Gastrocnemius medialis (tissue), 4 donors: ENCODE measurements at regions not wholly inside any gene's neighbourhood (a gene's known extent, or its start where the extent isn't known, plus 50 kb on each side); places are given as distances from the start of the nearest gene placed in this dataset.

Source experiments
- ATAC-seq, 2 donors: fragments of 150-250 bp; one replicate each; pipeline ENCODE4 v1.9.1; 2016
- DNase-seq, 2 donors: peaks; one replicate each; pipeline ENCODE4 v3.0.0-alpha.2; 2019
- H3K27ac ChIP-seq, 4 donors: fragments of 200-600 bp; sonication (generic); 1 replicate in 1 of 4; 2 replicates in 3 of 4; pipeline ENCODE4 v1.5.1; 2016 to 2018; ENCODE audit warnings: mild to moderate bottlenecking in 2 of 4, moderate library complexity in 1 of 4
- H3K27me3 ChIP-seq, 3 donors: fragments of 200-600 bp; sonication (generic) in 2 of 3; 1 replicate in 1 of 3; 2 replicates in 2 of 3; pipeline versions ENCODE4 v1.5.1 to v1.6.0; 2016 to 2019; ENCODE audit warnings: mild to moderate bottlenecking in 1 of 3, moderate library complexity in 1 of 3
- H3K36me3 ChIP-seq, 2 donors: fragments of 200-600 bp; sonication (generic) in 1 of 2; one replicate each; pipeline ENCODE4 v1.5.1; 2017 to 2018
- H3K4me1 ChIP-seq, 2 donors: fragments of 200-600 bp; sonication (generic) in 1 of 2; one replicate each; pipeline ENCODE4 v1.5.1; 2016 to 2017; ENCODE audit warnings: mild to moderate bottlenecking in 2 of 2
- H3K4me3 ChIP-seq, 4 donors: fragments of 200-600 bp; sonication (generic) in 3 of 4; 1 replicate in 1 of 4; 2 replicates in 3 of 4; pipeline ENCODE4 v1.5.1; 2016 to 2019; ENCODE audit warnings: mild to moderate bottlenecking in 2 of 4
- H3K9me3 ChIP-seq, 3 donors: fragments of 200-600 bp; sonication (generic) in 2 of 3; 1 replicate in 1 of 3; 2 replicates in 2 of 3; pipeline ENCODE4 v1.5.1; 2016 to 2019
- CTCF ChIP-seq, 5 experiments: fragments of 450-650 bp in 3 of 5; fragments of 200-600 bp in 2 of 5; sonication (generic) in 2 of 5; IDR thresholded peaks in 4 of 5; conservative IDR thresholded peaks in 1 of 5; 1 replicate in 4 of 5; 2 replicates in 1 of 5; pipeline ENCODE4 v1.5.1; 2016 to 2019; ENCODE audit warnings: antibody characterized with exemption in 5 of 5, mild to moderate bottlenecking in 3 of 5, moderate library complexity in 3 of 5
- POLR2A ChIP-seq, 2 donors: fragments of 450-650 bp; IDR thresholded peaks; one replicate each; pipeline ENCODE4 v1.6.1; 2017; ENCODE audit warnings: antibody characterized with exemption in 2 of 2, mild to moderate bottlenecking in 2 of 2, moderate library complexity in 2 of 2
- in situ Hi-C, 4 donors: fragments of 200-750 bp; cut with MboI; loops; one replicate each; pipeline versions ENCODE4 v1.15.0 to v1.8.0; 2017; ENCODE audit warnings: low sequenced_read_pairs in 4 of 4
- intact Hi-C: fragments of 100-400 bp; cut with DNase I; formaldehyde crosslinking; loops from one replicate; pipeline ENCODE4 v1.15.1; 2023; ENCODE audit warnings: low total_unique reads

- intact Hi-C loops = no loop called here
- DNase-seq (no peak), ATAC-seq (no peak)
- Histone ChIP-seq H3K36me3 (no peaks in the 10 kb centered on the region), H3K27me3 (no peaks in the 10 kb centered on the region), H3K4me3 (no peak overlapping the region), H3K4me1 (no peaks in the 10 kb centered on the region), H3K27ac (no peak overlapping the region), H3K9me3 (no peaks in the 10 kb centered on the region)
- TF ChIP-seq CTCF (IDR thresholded peaks at IDR 0.05 in 4 of 5, conservative IDR thresholded peaks at IDR 0.05 in 1 of 5) (no peak), POLR2A (IDR thresholded peaks at IDR 0.05) (no peak)
- in situ Hi-C loops = no loop called here
Measured at GRCh38 chr18:38688416-38688815, 1122.8 kb upstream of the CELF4 start.

GRCh38 chr18:38670486-38670885 is 1104.9 kb upstream of the CELF4 start:
- no peaks in the 10 kb centered on the region for H3K36me3 ChIP-seq
- no peak for TF ChIP-seq CTCF (IDR thresholded peaks at IDR 0.05 in 4 of 5, conservative IDR thresholded peaks at IDR 0.05 in 1 of 5)
- no peak for TF ChIP-seq POLR2A (IDR thresholded peaks at IDR 0.05)
- in situ Hi-C loops = no loop called here

GRCh38 chr18:38664929-38665328 is 1099.3 kb upstream of the CELF4 start:
- Histone ChIP-seq H3K9me3 (no peaks in the 10 kb centered on the region), H3K27ac (no peak overlapping the region), H3K27me3 (no peaks in the 10 kb centered on the region), H3K4me3 (no peak overlapping the region), H3K4me1 (no peaks in the 10 kb centered on the region), H3K36me3 (no peaks in the 10 kb centered on the region)
- DNase-seq (no peak), ATAC-seq (no peak)
- intact Hi-C loops (no loop called here), in situ Hi-C loops (no loop called here)
- TF ChIP-seq CTCF (IDR thresholded peaks at IDR 0.05 in 4 of 5, conservative IDR thresholded peaks at IDR 0.05 in 1 of 5) (no peak), POLR2A (IDR thresholded peaks at IDR 0.05) (no peak)

More at GRCh38 chr18:38670486-38670885, 1104.9 kb upstream of the CELF4 start:
- no peak overlapping the region for H3K27ac ChIP-seq
- H3K4me1 ChIP-seq = no peaks in the 10 kb centered on the region
- intact Hi-C loops = no loop called here
- ATAC-seq (no peak), DNase-seq (no peak)
- no peaks in the 10 kb centered on the region for H3K9me3 ChIP-seq
- no peak overlapping the region for H3K4me3 ChIP-seq
- H3K27me3 ChIP-seq = no peaks in the 10 kb centered on the region

GRCh38 chr18:38663682-38664081 is 1098.1 kb upstream of the CELF4 start:
- in situ Hi-C loops (no loop called here), intact Hi-C loops (no loop called here)
- Histone ChIP-seq H3K27me3 (no peaks in the 10 kb centered on the region), H3K9me3 (no peaks in the 10 kb centered on the region), H3K4me1 (no peaks in the 10 kb centered on the region), H3K36me3 (no peaks in the 10 kb centered on the region), H3K27ac (no peak overlapping the region), H3K4me3 (no peak overlapping the region)
- no peak for ATAC-seq
- no peak for DNase-seq
- TF ChIP-seq POLR2A (IDR thresholded peaks at IDR 0.05) (no peak), CTCF (IDR thresholded peaks at IDR 0.05 in 4 of 5, conservative IDR thresholded peaks at IDR 0.05 in 1 of 5) (no peak)

- H3K4me3 ChIP-seq = no peak overlapping the region
- no peaks in the 10 kb centered on the region for H3K9me3 ChIP-seq
- TF ChIP-seq POLR2A (IDR thresholded peaks at IDR 0.05) (no peak), CTCF (IDR thresholded peaks at IDR 0.05 in 4 of 5, conservative IDR thresholded peaks at IDR 0.05 in 1 of 5) (no peak)
- H3K27me3 ChIP-seq = no peaks in the 10 kb centered on the region
- intact Hi-C loops = no loop called here
- H3K4me1 ChIP-seq = no peaks in the 10 kb centered on the region
- in situ Hi-C loops = no loop called here
- ATAC-seq (no peak), DNase-seq (no peak)
- H3K36me3 ChIP-seq = no peaks in the 10 kb centered on the region
- H3K27ac ChIP-seq = no peak overlapping the region
Measured at GRCh38 chr18:38663270-38663669, 1097.7 kb upstream of the CELF4 start.
